Fibroblast of lung (primary cell): ENCODE measurements at regions not wholly inside any gene's neighbourhood (a gene's known extent, or its start where the extent isn't known, plus 50 kb on each side); places are given as distances from the start of the nearest gene placed in this dataset.
"Not testable (repeated sequence)": the region's sequence is repeated elsewhere in the genome, so short reads cannot be mapped to it uniquely, and the experiment has no call there.

ENCODE experiments used
- DNase-seq, 2 donors: peaks; one replicate each; pipeline versions ENCODE4 v3.0.0 to v3.0.0-alpha.2; 2010; ENCODE audit warnings: low read depth in 2 of 2
- H2AFZ ChIP-seq: 2 replicates; pipeline ENCODE4 v1.5.1; 2012; ENCODE audit warnings: low read length, control low read depth, inconsistent platforms
- H3K27ac ChIP-seq: 2 replicates; pipeline ENCODE4 v1.5.1; 2011; ENCODE audit warnings: low read length, control low read depth; ENCODE audit not compliant: insufficient read depth
- H3K27me3 ChIP-seq: 2 replicates; pipeline ENCODE4 v1.5.1; 2011; ENCODE audit warnings: mild to moderate bottlenecking, low read length; ENCODE audit not compliant: control insufficient read depth, insufficient read depth
- H3K36me3 ChIP-seq: 2 replicates; pipeline ENCODE4 v1.5.1; 2011; ENCODE audit warnings: low read length; ENCODE audit not compliant: control insufficient read depth, insufficient read depth
- H3K4me1 ChIP-seq: 2 replicates; pipeline ENCODE4 v1.5.1; 2011; ENCODE audit warnings: low read length; ENCODE audit not compliant: control insufficient read depth, insufficient read depth; ENCODE audit errors: extremely low read depth
- H3K4me2 ChIP-seq: 2 replicates; pipeline ENCODE4 v1.5.1; 2011; ENCODE audit warnings: low read length, control low read depth; ENCODE audit not compliant: insufficient read depth; ENCODE audit errors: extremely low read depth
- H3K4me3 ChIP-seq, 4 experiments: fragments of 200-600 bp in 1 of 4; sonication (generic) in 1 of 4; replicated peaks in 1 of 4; 2 replicates each; pipeline ENCODE4 v1.5.1; 2011 to 2016; ENCODE audit warnings: low read length in 4 of 4, low read depth in 3 of 4, mild to moderate bottlenecking in 3 of 4, control low read depth in 2 of 4, inconsistent platforms in 1 of 4, mixed read lengths in 1 of 4; ENCODE audit not compliant: insufficient read depth in 1 of 4; ENCODE audit errors: control extremely low read depth in 1 of 4
- H3K79me2 ChIP-seq: 2 replicates; pipeline ENCODE4 v1.5.1; 2012; ENCODE audit warnings: mild to moderate bottlenecking, low read length, inconsistent platforms; ENCODE audit not compliant: control insufficient read depth, insufficient read depth
- H3K9ac ChIP-seq: 2 replicates; pipeline ENCODE4 v1.5.1; 2011; ENCODE audit warnings: mild to moderate bottlenecking, low read length, control low read depth; ENCODE audit not compliant: insufficient read depth
- H3K9me3 ChIP-seq: 2 replicates; pipeline ENCODE4 v1.5.1; 2012; ENCODE audit warnings: low read depth, low read length; ENCODE audit not compliant: control insufficient read depth, insufficient read depth
- H4K20me1 ChIP-seq: 2 replicates; pipeline ENCODE4 v1.5.1; 2011; ENCODE audit warnings: low read length; ENCODE audit not compliant: control insufficient read depth, insufficient read depth; ENCODE audit errors: extremely low read depth

- H3K9me3 ChIP-seq, DNase-seq, H3K4me2 ChIP-seq, H3K79me2 ChIP-seq, H3K4me3 ChIP-seq, H3K27me3 ChIP-seq, H3K9ac ChIP-seq, H2AFZ ChIP-seq, H3K4me1 ChIP-seq, H3K27ac ChIP-seq, H3K36me3 ChIP-seq, H4K20me1 ChIP-seq: not testable (repeated sequence)
These were observed 227.2 kb downstream of the CWH43 start for GRCh38 chr4:49213250-49213649.

DNA sequence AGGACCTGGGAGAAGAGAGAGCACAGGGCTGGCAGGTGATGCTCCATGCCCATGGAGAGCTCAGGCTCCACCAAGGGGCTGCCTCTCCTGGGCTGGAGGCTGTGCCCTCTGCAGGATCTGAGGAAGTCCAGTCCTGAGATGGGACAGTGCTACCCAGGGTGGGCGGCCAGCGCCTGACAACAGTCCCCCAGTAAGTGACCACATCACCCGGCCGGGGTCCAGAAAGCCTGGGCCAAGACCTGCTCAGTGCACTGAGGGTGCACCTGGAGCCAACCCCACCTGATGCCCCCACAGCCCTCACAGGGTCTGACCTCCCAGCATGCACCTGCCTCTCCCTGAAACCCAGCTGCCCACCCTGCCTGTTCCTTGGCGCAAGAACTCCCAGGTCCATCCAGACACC, 227.7 kb downstream of the CWH43 start:
- H4K20me1 ChIP-seq, H3K4me3 ChIP-seq, H3K9me3 ChIP-seq, H3K79me2 ChIP-seq, H2AFZ ChIP-seq, H3K27me3 ChIP-seq, DNase-seq, H3K9ac ChIP-seq, H3K4me2 ChIP-seq, H3K27ac ChIP-seq, H3K4me1 ChIP-seq, H3K36me3 ChIP-seq: not testable (repeated sequence)

DNA sequence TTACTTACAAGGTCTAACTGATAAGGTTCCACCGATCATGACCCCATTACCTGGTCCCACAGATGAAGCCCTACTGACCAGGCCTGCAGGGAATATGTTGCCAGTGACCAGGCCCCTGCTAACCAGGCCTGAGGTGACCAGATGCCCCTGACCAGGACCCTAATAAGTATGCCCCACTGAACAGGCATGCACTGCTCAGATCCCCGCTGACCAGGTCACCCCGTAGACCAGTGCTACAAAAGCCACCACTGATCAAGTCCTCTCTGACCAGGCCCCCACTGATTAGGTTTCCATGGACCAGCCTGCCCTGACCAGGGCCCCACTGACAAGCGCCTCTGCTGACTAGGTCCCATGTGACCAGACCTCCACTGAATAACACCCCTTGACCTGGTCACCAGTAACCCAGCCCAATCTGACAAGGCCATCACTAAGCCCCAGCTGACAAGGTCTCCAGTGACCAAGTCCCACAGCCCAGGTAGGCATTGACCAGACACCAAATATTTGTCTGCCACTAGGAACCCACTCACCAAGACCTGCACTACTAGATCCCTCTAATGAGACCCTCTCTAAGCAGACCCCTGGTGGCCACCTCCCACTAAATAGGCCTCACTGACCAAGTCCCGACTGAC, 228.5 kb downstream of the CWH43 start:
- not testable (repeated sequence) for H3K79me2 ChIP-seq, H3K27me3 ChIP-seq, H3K4me3 ChIP-seq, H2AFZ ChIP-seq, H3K4me2 ChIP-seq, DNase-seq, H3K36me3 ChIP-seq, H3K9me3 ChIP-seq, H3K9ac ChIP-seq, H4K20me1 ChIP-seq, H3K27ac ChIP-seq, H3K4me1 ChIP-seq

DNA sequence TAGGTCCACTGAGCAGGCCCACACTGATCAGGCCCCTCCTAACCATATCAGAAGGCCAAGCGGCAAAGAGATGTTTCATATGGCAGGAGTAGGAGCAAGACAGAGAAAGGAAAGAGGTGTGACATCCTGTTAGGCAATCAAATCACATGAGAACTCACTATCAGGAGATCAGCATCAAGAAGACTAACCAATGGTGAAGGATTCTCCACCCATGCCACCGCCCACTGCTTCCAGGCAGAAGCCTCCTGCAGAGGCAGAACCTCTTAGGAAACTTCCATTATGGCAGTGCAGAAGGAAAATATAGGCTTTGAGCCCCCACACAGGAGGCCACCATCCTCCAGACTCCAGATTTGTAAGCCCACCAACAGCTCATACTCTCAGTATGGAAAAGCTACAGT, 229.0 kb downstream of the CWH43 start:
- H3K4me1 ChIP-seq, H3K9me3 ChIP-seq, H3K27ac ChIP-seq, H3K9ac ChIP-seq, DNase-seq, H2AFZ ChIP-seq, H3K79me2 ChIP-seq, H3K27me3 ChIP-seq, H3K36me3 ChIP-seq, H3K4me2 ChIP-seq, H4K20me1 ChIP-seq, H3K4me3 ChIP-seq: not testable (repeated sequence)

- not testable (repeated sequence) for H3K79me2 ChIP-seq, DNase-seq, H3K36me3 ChIP-seq, H3K4me3 ChIP-seq, H3K27ac ChIP-seq, H2AFZ ChIP-seq, H3K4me2 ChIP-seq, H4K20me1 ChIP-seq, H3K27me3 ChIP-seq, H3K9me3 ChIP-seq, H3K4me1 ChIP-seq, H3K9ac ChIP-seq
These were observed 230.5 kb downstream of the CWH43 start for GRCh38 chr4:49216606-49217005.
